Tibial artery (tissue), 4 donors: ENCODE measurements at regions not wholly inside any gene's neighbourhood (a gene's known extent, or its start where the extent isn't known, plus 50 kb on each side); places are given as distances from the start of the nearest gene placed in this dataset.

ENCODE experiments used
- DNase-seq, 2 donors: peaks; one replicate each; pipeline ENCODE4 v3.0.0-alpha.2; 2019
- H3K27ac ChIP-seq, 2 donors: fragments of 200-600 bp; sonication (generic) in 1 of 2; 1 replicate in 1 of 2; 2 replicates in 1 of 2; pipeline ENCODE4 v1.5.1; 2018 to 2019; ENCODE audit warnings: mild to moderate bottlenecking in 1 of 2
- H3K27me3 ChIP-seq, 2 donors: fragments of 200-600 bp; sonication (generic) in 1 of 2; one replicate each; pipeline versions ENCODE4 v1.5.1 to v1.6.0; 2016 to 2019
- H3K36me3 ChIP-seq, 3 donors: fragments of 200-600 bp; sonication (generic) in 2 of 3; one replicate each; pipeline ENCODE4 v1.5.1; 2016 to 2019; ENCODE audit warnings: mild to moderate bottlenecking in 2 of 3
- H3K4me1 ChIP-seq, 4 donors: fragments of 200-600 bp; sonication (generic) in 2 of 4; 1 replicate in 3 of 4; 2 replicates in 1 of 4; pipeline ENCODE4 v1.5.1; 2016 to 2019
- H3K4me3 ChIP-seq, 2 donors: fragments of 200-600 bp; sonication (generic) in 1 of 2; 1 replicate in 1 of 2; 2 replicates in 1 of 2; pipeline ENCODE4 v1.5.1; 2018 to 2019; ENCODE audit warnings: mild to moderate bottlenecking in 2 of 2
- H3K9me3 ChIP-seq, 3 donors: fragments of 200-600 bp; sonication (generic) in 1 of 3; one replicate each; pipeline ENCODE4 v1.5.1; 2016 to 2019
- CTCF ChIP-seq, 2 experiments: fragments of 200-600 bp in 1 of 2; fragments of 450-650 bp in 1 of 2; IDR thresholded peaks; one replicate each; pipeline ENCODE4 v1.5.1; 2017 to 2019; ENCODE audit warnings: antibody characterized with exemption in 2 of 2, mild to moderate bottlenecking in 1 of 2, moderate library complexity in 1 of 2
- intact Hi-C: fragments of 100-400 bp; cut with DNase I; formaldehyde crosslinking; loops from one replicate; pipeline ENCODE4 v1.15.0; 2023; ENCODE audit warnings: low total_unique reads

- Histone ChIP-seq H3K36me3 (no peaks in the 10 kb centered on the region), H3K27me3 (no peaks in the 10 kb centered on the region), H3K27ac (no peak overlapping the region), H3K4me1 (no peaks in the 10 kb centered on the region), H3K9me3 (no peaks in the 10 kb centered on the region), H3K4me3 (no peak overlapping the region)
- DNase-seq: no peak
- no peak for TF ChIP-seq CTCF (IDR thresholded peaks at IDR 0.05)
- intact Hi-C loops: no loop called here
Measured at GRCh38 chrX:46380148-46380752, 165.0 kb downstream of the ZNF674 start.

GRCh38 chrX:46376246-46376885 lies 168.9 kb downstream of the ZNF674 start:
- intact Hi-C loops: no loop called here
- H3K27me3 ChIP-seq: no peaks in the 10 kb centered on the region
- DNase-seq: no peak
- no peak overlapping the region for H3K27ac ChIP-seq
- H3K36me3 ChIP-seq: no peaks in the 10 kb centered on the region
- TF ChIP-seq CTCF (IDR thresholded peaks at IDR 0.05): peak; percentile 30 to 54
- H3K9me3 ChIP-seq: no peaks in the 10 kb centered on the region
- no peaks in the 10 kb centered on the region for H3K4me1 ChIP-seq
- H3K4me3 ChIP-seq: no peak overlapping the region

GRCh38 chrX:46375831-46376230 lies 169.4 kb downstream of the ZNF674 start:
- no peaks in the 10 kb centered on the region for H3K4me1 ChIP-seq
- no peaks in the 10 kb centered on the region for H3K9me3 ChIP-seq
- TF ChIP-seq CTCF (IDR thresholded peaks at IDR 0.05): no peak
- DNase-seq: no peak
- no peaks in the 10 kb centered on the region for H3K27me3 ChIP-seq
- no peak overlapping the region for H3K4me3 ChIP-seq
- intact Hi-C loops: no loop called here
- no peak overlapping the region for H3K27ac ChIP-seq
- H3K36me3 ChIP-seq: no peaks in the 10 kb centered on the region

GRCh38 chrX:46374371-46374770 lies 170.8 kb downstream of the ZNF674 start:
- intact Hi-C loops: no loop called here
- no peak overlapping the region for H3K4me3 ChIP-seq
- H3K27ac ChIP-seq: no peak overlapping the region
- H3K36me3 ChIP-seq: no peaks in the 10 kb centered on the region
- H3K4me1 ChIP-seq: no peaks in the 10 kb centered on the region
- no peak for DNase-seq
- no peak for TF ChIP-seq CTCF (IDR thresholded peaks at IDR 0.05)
- H3K27me3 ChIP-seq: no peaks in the 10 kb centered on the region
- no peaks in the 10 kb centered on the region for H3K9me3 ChIP-seq

GRCh38 chrX:46367491-46367890 lies 177.7 kb downstream of the ZNF674 start:
- no peak for TF ChIP-seq CTCF (IDR thresholded peaks at IDR 0.05)
- Histone ChIP-seq H3K27ac (no peak overlapping the region), H3K36me3 (no peaks in the 10 kb centered on the region), H3K4me1 (no peaks in the 10 kb centered on the region), H3K4me3 (no peak overlapping the region), H3K27me3 (no peaks in the 10 kb centered on the region), H3K9me3 (no peaks in the 10 kb centered on the region)
- no peak for DNase-seq
- intact Hi-C loops: loop anchor here (5.0 kb wide), 1 partner anchor 845 kb away; no protein-coding TSS in a partner anchor
